Muscle of arm (tissue), 1 donor: ENCODE measurements at regions not wholly inside any gene's neighbourhood (a gene's known extent, or its start where the extent isn't known, plus 50 kb on each side); places are given as distances from the start of the nearest gene placed in this dataset.

Source experiments
- DNase-seq: peaks from one replicate; pipeline ENCODE4 v3.0.0-alpha.2; 2013

DNA sequence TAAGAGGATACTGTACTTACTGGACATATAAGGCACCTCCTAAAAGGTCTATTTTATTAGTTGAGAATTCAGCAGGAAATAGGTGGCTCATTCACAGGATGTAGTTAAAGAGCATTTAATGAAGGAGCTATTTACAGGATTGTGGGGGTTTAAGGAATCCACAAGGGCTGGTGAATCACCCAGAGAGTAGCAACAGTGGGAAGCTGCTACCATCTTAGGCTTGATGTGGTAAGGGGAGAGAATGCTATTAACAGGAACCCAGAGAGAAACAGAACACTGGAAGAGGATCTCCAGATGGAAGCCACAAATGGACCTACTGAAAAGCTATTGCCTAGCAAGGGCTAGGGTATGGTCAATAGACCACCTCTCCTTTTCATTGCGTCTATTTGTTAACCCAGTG, 52.0 kb upstream of the COL11A1 start:
- no peak for DNase-seq
